GM19043 (cell line): ENCODE measurements at regions not wholly inside any gene's neighbourhood (a gene's known extent, or its start where the extent isn't known, plus 50 kb on each side); places are given as distances from the start of the nearest gene placed in this dataset.
"Not testable (repeated sequence)": the region's sequence is repeated elsewhere in the genome, so short reads cannot be mapped to it uniquely, and the experiment has no call there.

Source experiments
- ATAC-seq: cut with Tn5 transposase; IDR thresholded peaks from one replicate; pipeline ENCODE4 v1.9.1; 2021; ENCODE audit warnings: low read depth; ENCODE audit not compliant: unreplicated experiment

DNA sequence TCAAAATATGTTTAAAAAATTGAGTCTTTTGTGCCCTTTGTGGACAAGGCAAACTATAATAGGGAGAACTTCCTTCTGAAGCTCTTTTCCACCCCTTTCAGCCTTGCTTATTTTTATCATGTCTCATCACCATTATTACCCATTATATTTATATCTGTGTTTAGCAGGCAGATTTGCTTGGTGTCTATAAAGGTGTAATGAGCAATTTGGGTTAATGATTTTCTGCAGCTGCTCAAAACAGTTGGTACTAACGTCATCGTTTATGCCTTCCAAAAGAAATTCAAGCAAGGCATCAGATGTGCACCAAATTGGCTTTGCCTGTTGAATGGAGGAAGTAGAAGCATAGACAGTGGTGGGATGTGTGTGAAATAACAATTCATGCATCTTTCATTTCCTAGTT lies 483.7 kb upstream of the SGO1 start:
- no peak for ATAC-seq

DNA sequence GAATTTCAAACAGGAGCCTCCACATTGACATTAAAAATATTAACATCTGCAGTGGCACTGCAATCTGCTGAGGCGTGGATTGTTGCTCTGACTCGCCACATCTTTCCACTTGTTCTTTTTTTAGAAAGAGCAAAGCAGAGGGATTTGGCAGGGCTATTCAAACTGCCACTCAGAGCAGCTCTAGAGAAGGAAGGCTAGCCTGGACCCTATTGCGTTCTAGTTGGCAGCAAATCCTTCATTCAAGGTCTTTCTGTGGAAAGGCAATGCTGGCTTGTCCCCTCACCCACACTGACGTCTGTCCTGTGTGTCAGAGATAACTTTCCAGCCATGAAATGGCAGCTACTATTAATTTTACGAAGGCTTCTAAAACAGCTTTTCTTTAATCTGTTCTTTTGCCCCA lies 483.2 kb upstream of the SGO1 start:
- ATAC-seq = no peak

DNA sequence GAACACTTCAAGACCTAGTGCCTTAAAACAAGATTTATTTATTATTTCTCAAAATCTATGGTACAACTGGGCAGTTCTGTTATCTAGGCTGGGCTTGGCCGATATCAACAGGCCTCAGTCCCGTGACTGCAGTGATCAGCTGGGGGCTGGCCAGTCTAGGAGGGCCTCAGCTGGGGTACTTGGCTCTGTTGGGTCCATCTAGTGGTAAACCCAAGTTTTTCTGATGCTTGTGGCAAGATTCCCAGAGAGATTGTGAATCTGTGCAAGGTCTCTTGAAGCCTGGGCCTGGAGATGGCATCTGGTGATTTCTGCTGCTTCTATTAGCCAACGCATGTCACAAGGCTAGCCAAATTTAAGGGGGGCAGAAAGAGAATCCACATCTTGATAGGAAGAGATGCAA lies 482.4 kb upstream of the SGO1 start:
- ATAC-seq = no peak

GRCh38 chr3:20666091-20666490 lies 480.1 kb upstream of the SGO1 start:
- no peak for ATAC-seq

DNA sequence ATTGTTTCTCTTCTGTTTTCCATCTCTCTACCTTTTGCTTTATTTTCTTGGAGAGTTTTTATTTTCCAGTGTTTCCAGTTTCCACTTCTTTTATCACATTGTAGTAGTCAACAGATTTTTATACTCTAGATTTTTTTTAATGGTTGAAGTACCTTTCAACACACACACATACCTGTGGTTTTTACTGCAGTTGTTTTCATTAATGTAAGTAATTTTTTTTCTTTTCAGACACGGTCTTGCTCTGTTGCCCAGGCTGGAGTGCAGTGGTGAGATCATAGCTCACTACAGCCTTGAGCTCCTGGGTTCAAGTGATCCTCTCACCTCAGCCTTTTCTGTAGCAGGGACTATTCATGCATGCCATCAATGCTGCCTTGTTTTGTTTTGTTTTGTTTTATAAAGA lies 472.5 kb upstream of the SGO1 start:
- no peak for ATAC-seq

DNA sequence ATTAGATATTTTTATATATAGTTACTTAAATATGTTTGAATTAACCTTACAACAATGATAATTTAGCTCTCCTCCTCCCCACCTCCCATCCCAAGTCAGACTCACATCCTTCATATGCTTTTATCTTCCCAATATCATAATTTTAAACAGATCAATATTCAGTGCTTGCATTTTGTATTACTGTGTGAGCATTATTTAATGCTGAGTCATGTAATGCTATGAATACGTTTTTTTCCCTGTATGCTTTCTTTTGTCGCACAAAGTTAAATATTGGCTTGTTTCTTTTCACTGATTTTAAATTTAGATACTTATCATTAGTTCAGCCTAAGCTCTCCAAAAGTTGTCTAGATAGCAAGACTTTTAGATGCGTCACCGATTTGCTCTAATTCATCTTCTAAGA lies 471.6 kb upstream of the SGO1 start:
- ATAC-seq = no peak

DNA sequence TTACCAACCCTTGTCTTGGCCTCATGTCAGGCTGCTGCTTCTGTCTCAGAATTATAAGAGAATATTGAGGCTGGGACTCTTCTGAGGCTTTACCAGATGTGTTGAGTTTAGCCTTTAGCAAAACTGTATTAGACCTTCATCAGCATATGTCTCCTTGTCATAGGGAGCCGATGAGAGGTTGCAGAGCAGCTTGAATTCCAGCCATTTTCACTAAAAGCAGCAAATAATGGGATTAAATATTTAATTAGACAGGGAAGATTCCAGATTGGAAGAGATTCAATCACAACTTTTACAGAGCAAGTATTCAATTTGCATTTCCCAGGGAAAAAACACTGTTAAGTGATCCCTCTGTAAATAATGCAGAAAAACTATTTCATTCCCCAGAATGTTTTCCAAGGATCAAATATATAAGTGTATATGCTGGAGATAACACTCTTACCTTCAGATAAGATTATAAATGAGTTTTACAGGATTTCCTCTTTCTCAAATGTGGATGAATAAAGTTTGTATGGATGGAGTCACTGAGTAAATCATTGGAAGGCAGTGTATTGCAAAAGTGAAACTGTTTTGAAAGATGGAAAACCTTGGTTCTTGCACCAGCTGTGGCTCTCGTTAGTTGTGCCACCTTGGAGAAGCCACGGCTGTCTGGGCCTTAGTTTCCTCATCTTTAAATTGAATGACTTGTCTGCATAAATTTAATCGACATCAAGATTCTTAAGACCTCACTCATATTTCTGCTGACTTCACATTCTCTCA lies 466.4 kb upstream of the SGO1 start:
- no peak for ATAC-seq

DNA sequence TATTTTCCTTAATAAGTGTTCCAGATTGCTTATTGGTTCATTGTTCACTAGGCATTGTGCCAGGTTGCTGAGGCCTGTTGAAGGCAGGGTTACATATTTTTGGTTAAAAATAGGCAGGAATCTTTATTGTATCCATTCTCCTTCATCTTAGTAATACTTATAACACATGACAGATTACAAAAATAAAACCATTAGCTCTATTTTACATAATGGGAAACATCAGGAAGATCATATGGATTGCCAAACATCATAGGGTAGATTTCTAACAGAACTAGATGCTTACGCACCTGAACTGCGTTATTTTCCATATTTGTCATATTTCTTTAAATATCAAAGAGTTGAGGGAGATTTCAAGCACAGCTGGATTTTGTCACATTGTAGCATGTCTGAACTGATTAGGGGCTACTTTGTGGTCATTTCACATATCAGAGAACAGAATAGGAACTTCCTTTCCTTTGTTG lies 462.9 kb upstream of the SGO1 start:
- no peak for ATAC-seq

GRCh38 chr3:20648294-20648693 lies 462.3 kb upstream of the SGO1 start:
- no peak for ATAC-seq

DNA sequence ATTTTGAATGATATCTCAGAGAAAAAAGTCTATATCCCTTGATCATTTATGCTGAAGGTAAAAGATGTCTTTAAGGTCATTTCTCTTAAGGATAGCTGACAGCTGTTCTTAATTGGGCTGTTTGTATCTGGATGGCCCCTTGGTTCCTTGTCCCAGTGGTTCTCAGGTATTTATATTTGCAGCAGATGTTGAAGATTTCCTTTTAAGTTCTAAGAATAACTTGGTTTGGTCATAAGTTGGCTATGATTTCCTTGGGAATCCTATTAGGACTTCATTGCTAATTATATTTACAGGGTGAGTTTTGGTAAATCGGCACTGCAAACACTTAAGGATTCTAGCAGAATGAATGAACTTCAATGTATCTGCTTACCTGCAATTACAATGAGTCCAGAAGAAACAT lies 460.4 kb upstream of the SGO1 start:
- ATAC-seq = no peak

- no peak for ATAC-seq
These were observed 459.3 kb upstream of the SGO1 start for GRCh38 chr3:20645340-20645739.

- no peak for ATAC-seq
These were observed 451.7 kb upstream of the SGO1 start for GRCh38 chr3:20637729-20638128.

DNA sequence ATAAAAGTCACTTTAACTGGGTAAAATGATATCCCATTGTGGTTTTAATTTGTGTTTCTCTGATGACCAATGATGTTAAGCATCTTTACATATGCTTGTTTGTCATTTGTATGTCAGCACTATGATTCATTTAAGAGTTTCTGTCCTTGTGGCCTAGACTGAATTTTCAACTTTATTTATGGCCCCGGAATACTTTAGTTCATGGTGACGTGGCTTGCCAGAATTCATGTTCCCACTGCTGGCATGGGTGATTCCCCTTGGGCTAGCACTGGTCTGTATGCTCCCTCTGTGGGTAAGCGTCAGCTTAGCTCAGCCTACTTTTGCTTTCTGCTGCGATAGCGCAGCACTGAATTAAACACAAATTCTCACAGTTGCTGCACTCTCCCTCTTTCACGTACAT lies 436.3 kb upstream of the SGO1 start:
- ATAC-seq = no peak

GRCh38 chr3:20618621-20619020 lies 432.6 kb upstream of the SGO1 start:
- not testable (repeated sequence) for ATAC-seq

GRCh38 chr3:20618181-20618580 lies 432.2 kb upstream of the SGO1 start:
- not testable (repeated sequence) for ATAC-seq

- not testable (repeated sequence) for ATAC-seq
These were observed 430.0 kb upstream of the SGO1 start for GRCh38 chr3:20615982-20616381.

DNA sequence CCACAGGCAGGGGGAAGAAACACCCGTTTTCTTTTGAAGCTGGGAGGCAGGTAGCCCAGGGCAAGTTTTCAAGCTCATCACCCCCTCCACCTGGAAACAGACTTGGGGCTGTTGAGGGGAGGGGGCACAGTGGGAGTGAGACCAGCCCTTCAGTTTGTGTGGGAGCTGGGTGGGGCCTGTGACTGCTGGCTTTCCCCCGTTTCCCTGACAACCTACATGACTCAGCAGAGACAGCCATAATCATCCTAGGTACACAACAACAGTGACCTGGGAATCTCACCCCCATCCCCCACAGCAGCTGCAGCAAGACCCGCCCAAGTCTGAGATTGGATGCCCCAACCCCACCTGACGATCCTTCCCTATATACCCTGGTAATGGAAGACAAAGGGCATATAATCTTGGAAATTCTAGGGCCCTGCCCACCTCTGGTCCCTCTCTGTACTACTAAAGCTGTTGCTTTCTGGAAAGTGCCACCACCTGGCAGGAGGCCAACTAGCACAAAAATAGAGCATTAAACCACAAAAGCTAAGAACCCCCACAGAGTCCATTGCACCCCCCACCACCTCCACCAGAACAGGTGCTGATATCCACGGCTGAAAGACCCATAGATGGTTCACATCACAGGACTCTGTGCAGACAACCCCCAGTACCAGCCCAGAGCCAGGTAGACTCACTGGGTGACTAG lies 422.2 kb upstream of the SGO1 start:
- no peak for ATAC-seq

DNA sequence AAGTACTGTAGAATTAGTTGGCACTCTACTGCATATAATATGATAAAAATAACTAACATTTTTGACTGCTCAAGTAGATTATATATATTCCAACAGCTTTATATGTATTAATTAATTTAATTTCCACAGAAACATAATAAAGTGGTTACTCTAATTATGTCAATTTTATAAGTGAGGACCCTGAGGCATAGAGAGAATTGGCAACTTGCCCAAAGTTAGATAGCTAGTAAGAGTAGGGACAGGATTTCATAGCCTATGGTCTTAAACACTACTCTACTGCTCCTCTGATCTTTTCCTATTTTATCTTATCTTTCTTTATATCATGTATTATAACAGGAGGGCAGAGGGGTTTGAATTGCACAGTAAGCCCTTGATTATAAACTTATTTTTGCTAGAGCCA lies 418.7 kb upstream of the SGO1 start:
- no peak for ATAC-seq

DNA sequence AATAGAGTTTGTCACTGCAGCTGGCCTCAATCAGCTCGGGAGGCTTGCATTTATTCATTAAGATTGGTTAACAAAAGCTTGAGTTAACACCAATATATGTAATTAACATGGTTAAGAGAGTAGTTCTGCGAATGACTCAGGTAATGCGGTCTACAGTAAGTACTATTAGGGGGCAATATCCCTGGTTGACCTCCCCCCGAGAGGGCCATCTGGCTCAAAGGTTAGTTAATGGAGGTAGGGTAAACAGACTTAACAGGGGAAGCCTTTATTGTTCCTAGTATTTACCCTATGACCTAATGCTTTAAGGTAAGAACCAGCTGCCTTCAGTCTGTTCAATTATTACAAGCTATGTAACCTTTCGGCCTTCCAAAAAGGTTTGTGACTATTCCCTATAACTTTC lies 403.3 kb upstream of the SGO1 start:
- no peak for ATAC-seq

DNA sequence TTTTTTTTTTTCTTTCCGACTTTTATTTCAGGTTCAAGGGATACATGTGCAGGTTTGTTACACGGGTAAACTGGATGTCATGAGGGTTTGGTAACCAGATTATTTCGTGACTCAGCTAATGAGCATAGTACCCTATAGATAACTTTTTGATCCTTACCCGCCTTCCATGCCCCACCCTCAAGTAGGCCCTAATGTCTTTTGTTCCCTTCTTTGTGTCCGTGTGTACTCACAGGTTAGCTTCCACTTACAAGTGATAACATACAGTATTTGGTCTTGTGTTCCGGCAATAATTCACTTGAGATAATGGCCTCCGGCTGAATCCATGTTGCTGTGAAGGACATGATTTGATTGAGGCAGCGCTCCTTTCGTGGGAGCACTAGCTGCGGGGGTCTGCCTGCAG lies 402.8 kb upstream of the SGO1 start:
- no peak for ATAC-seq

- ATAC-seq = no peak
These were observed 397.6 kb upstream of the SGO1 start for GRCh38 chr3:20583648-20584047.

DNA sequence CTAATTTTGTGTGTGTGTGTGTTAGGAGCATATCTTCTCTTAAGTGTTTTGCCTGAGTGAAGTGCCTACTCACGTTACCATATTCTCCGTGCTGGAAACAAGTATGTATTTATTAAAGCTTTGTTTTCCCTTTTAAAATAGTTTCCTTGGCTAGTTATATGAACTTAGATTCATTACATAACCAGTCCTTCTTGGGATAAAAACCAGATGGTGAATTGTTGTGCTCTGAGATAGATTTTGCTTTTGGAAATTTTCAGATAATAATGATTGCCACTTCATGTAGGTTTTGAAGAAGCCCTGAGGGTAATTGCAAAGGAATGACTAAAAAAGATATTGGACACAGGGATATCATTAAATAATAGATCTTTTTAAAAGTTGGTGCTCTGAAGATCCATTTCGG lies 390.2 kb upstream of the SGO1 start:
- ATAC-seq = no peak
